NCI-H2029 treated with DMSO at 0.1 percent for 48 hours (cell line): ENCODE measurements at regions not wholly inside any gene's neighbourhood (a gene's known extent, or its start where the extent isn't known, plus 50 kb on each side); places are given as distances from the start of the nearest gene placed in this dataset.
"Not testable (repeated sequence)": the region's sequence is repeated elsewhere in the genome, so short reads cannot be mapped to it uniquely, and the experiment has no call there.

ENCODE experiments used
- DNase-seq: peaks from one replicate; lab custom pipeline; 2025; lab: John Stamatoyannopoulos, UW

GRCh38 chr16:86888231-86889053 lies 310.1 kb downstream of the FOXL1 start:
- no peak for DNase-seq

- not testable (repeated sequence) for DNase-seq
These were observed 310.7 kb downstream of the FOXL1 start for GRCh38 chr16:86889054-86889366.

GRCh38 chr16:86889974-86890373 lies 311.6 kb downstream of the FOXL1 start:
- no peak for DNase-seq

- no peak for DNase-seq
These were observed 312.8 kb downstream of the FOXL1 start for GRCh38 chr16:86891121-86891520.

- DNase-seq = no peak
These were observed 313.3 kb downstream of the FOXL1 start for GRCh38 chr16:86891631-86892030.

GRCh38 chr16:86892509-86892908 lies 314.2 kb downstream of the FOXL1 start:
- DNase-seq = no peak

- DNase-seq = no peak
These were observed 315.2 kb downstream of the FOXL1 start for GRCh38 chr16:86893506-86893905.

GRCh38 chr16:86894029-86894567 lies 315.7 kb downstream of the FOXL1 start:
- DNase-seq = no peak

- DNase-seq = no peak
These were observed 316.6 kb downstream of the FOXL1 start for GRCh38 chr16:86894925-86895324.

GRCh38 chr16:86895606-86896005 lies 317.3 kb downstream of the FOXL1 start:
- DNase-seq = no peak

GRCh38 chr16:86896976-86897375 lies 318.6 kb downstream of the FOXL1 start:
- no peak for DNase-seq

GRCh38 chr16:86897486-86897885 lies 319.1 kb downstream of the FOXL1 start:
- DNase-seq = no peak

- DNase-seq = no peak
These were observed 320.0 kb downstream of the FOXL1 start for GRCh38 chr16:86898386-86898785.

GRCh38 chr16:86899151-86899550 lies 320.8 kb downstream of the FOXL1 start:
- DNase-seq = no peak

GRCh38 chr16:86899757-86900156 lies 321.4 kb downstream of the FOXL1 start:
- DNase-seq = no peak

GRCh38 chr16:86901483-86901882 lies 323.1 kb downstream of the FOXL1 start:
- DNase-seq = no peak

GRCh38 chr16:86902656-86903001 lies 324.3 kb downstream of the FOXL1 start:
- no peak for DNase-seq

- no peak for DNase-seq
These were observed 324.7 kb downstream of the FOXL1 start for GRCh38 chr16:86903068-86903467.

- no peak for DNase-seq
These were observed 327.0 kb downstream of the FOXL1 start for GRCh38 chr16:86905302-86905701.

GRCh38 chr16:86906623-86907022 lies 328.3 kb downstream of the FOXL1 start:
- no peak for DNase-seq

GRCh38 chr16:86909359-86910160 lies 331.2 kb downstream of the FOXL1 start:
- DNase-seq = no peak

GRCh38 chr16:86910161-86910769 lies 331.9 kb downstream of the FOXL1 start:
- DNase-seq = no peak

- DNase-seq = no peak
These were observed 333.1 kb downstream of the FOXL1 start for GRCh38 chr16:86911437-86911958.
